Loucy (cell line): ENCODE measurements at regions not wholly inside any gene's neighbourhood (a gene's known extent, or its start where the extent isn't known, plus 50 kb on each side); places are given as distances from the start of the nearest gene placed in this dataset.

Experiments
- H2AFZ ChIP-seq: fragments of 200-600 bp; sonication (generic); 2 replicates; pipeline ENCODE4 v1.6.0; 2016; ENCODE audit warnings: antibody characterized with exemption, mild to moderate bottlenecking, low read length, moderate library complexity
- H3F3A ChIP-seq: fragments of 200-600 bp; 2 replicates; pipeline ENCODE4 v1.6.0; 2016; ENCODE audit warnings: antibody characterized with exemption, low read depth, mild to moderate bottlenecking
- H3K27me3 ChIP-seq: fragments of 200-600 bp; sonication (generic); 2 replicates; pipeline ENCODE4 v1.6.1; 2014; ENCODE audit warnings: low read length, mild to moderate bottlenecking; ENCODE audit not compliant: insufficient read depth, poor library complexity, severe bottlenecking
- H3K36me3 ChIP-seq: fragments of 200-600 bp; sonication (generic); 2 replicates; pipeline ENCODE4 v1.6.1; 2016; ENCODE audit warnings: low read length; ENCODE audit not compliant: insufficient read depth
- H3K4me1 ChIP-seq: fragments of 200-600 bp; sonication (generic); 2 replicates; pipeline ENCODE4 v1.5.1; 2014; ENCODE audit warnings: low read length, mild to moderate bottlenecking; ENCODE audit not compliant: insufficient read depth, poor library complexity, severe bottlenecking
- H3K4me2 ChIP-seq: fragments of 200-600 bp; sonication (generic); 2 replicates; pipeline ENCODE4 v1.6.0; 2014; ENCODE audit warnings: antibody characterized with exemption, low read length, low read depth, mild to moderate bottlenecking; ENCODE audit not compliant: poor library complexity, severe bottlenecking
- H3K4me3 ChIP-seq: fragments of 200-600 bp; sonication (generic); 2 replicates; pipeline ENCODE4 v1.5.1; 2014; ENCODE audit warnings: low read length, mild to moderate bottlenecking, mixed read lengths; ENCODE audit not compliant: poor library complexity, severe bottlenecking
- H3K79me2 ChIP-seq: fragments of 200-600 bp; sonication (generic); 2 replicates; pipeline ENCODE4 v1.6.1; 2014; ENCODE audit warnings: low read length; ENCODE audit not compliant: insufficient read depth
- H3K9ac ChIP-seq: fragments of 200-600 bp; sonication (generic); 2 replicates; pipeline ENCODE4 v1.6.0; 2014; ENCODE audit warnings: mild to moderate bottlenecking, low read depth, low read length, moderate library complexity; ENCODE audit not compliant: poor library complexity, severe bottlenecking
- H3K9me2 ChIP-seq: fragments of 200-600 bp; sonication (generic); replicated peaks from 2 replicates; pipeline ENCODE4 v1.6.1; 2016; ENCODE audit warnings: low read depth, low read length, mixed read lengths
- H3K9me3 ChIP-seq: fragments of 200-600 bp; sonication (generic); 2 replicates; pipeline ENCODE4 v1.6.1; 2014; ENCODE audit warnings: mild to moderate bottlenecking, antibody characterized with exemption, low read length, low read depth; ENCODE audit not compliant: insufficient read depth
- H4K20me1 ChIP-seq: fragments of 200-600 bp; sonication (generic); 2 replicates; pipeline ENCODE4 v1.6.0; 2014; ENCODE audit warnings: antibody characterized with exemption, low read length, mild to moderate bottlenecking; ENCODE audit not compliant: insufficient read depth, poor library complexity, severe bottlenecking
- CTCF ChIP-seq: fragments of 200-600 bp; sonication (generic); conservative IDR thresholded peaks from 2 replicates; pipeline ENCODE4 v1.5.1; 2014; ENCODE audit warnings: mild to moderate bottlenecking, antibody characterized with exemption, low read length
- EZH2phosphoT487 ChIP-seq: fragments of 200-600 bp; IDR thresholded peaks from 2 replicates; pipeline ENCODE4 v1.6.1; 2018; ENCODE audit warnings: antibody characterized with exemption, mild to moderate bottlenecking, moderate library complexity, borderline replicate concordance

GRCh38 chr11:42066113-42066512, 606.7 kb upstream of the LRRC4C start:
- no peaks in the 10 kb centered on the region for H3K36me3 ChIP-seq
- TF ChIP-seq CTCF (no peak), EZH2phosphoT487 (no peak)
- H3K4me2 ChIP-seq: no peak overlapping the region
- no peaks in the 10 kb centered on the region for H4K20me1 ChIP-seq
- no peak overlapping the region for H3K4me3 ChIP-seq
- no peaks in the 10 kb centered on the region for H3K9me3 ChIP-seq
- no peak overlapping the region for H3K9ac ChIP-seq
- H3K79me2 ChIP-seq: no peaks in the 10 kb centered on the region
- H3K27me3 ChIP-seq: no peaks in the 10 kb centered on the region
- no peaks in the 10 kb centered on the region for H3K9me2 ChIP-seq
- H2AFZ ChIP-seq: no peak overlapping the region
- no peaks in the 10 kb centered on the region for H3K4me1 ChIP-seq
- no peaks in the 10 kb centered on the region for H3F3A ChIP-seq

GRCh38 chr11:42074306-42074705, 614.9 kb upstream of the LRRC4C start:
- H3K9ac ChIP-seq: no peak overlapping the region
- H3K79me2 ChIP-seq: no peaks in the 10 kb centered on the region
- no peak overlapping the region for H3K4me2 ChIP-seq
- no peaks in the 10 kb centered on the region for H3K36me3 ChIP-seq
- no peaks in the 10 kb centered on the region for H3K9me2 ChIP-seq
- H2AFZ ChIP-seq: no peak overlapping the region
- H3K9me3 ChIP-seq: no peaks in the 10 kb centered on the region
- H4K20me1 ChIP-seq: no peaks in the 10 kb centered on the region
- H3K4me3 ChIP-seq: no peak overlapping the region
- H3K27me3 ChIP-seq: no peaks in the 10 kb centered on the region
- TF ChIP-seq CTCF (no peak), EZH2phosphoT487 (no peak)
- H3K4me1 ChIP-seq: no peaks in the 10 kb centered on the region
- H3F3A ChIP-seq: no peaks in the 10 kb centered on the region

- no peaks in the 10 kb centered on the region for H3K36me3 ChIP-seq
- H3K79me2 ChIP-seq: no peaks in the 10 kb centered on the region
- H3K9me2 ChIP-seq: no peaks in the 10 kb centered on the region
- no peak overlapping the region for H2AFZ ChIP-seq
- H3K27me3 ChIP-seq: no peaks in the 10 kb centered on the region
- no peak overlapping the region for H3K4me3 ChIP-seq
- no peaks in the 10 kb centered on the region for H3K4me1 ChIP-seq
- H4K20me1 ChIP-seq: no peaks in the 10 kb centered on the region
- H3K9me3 ChIP-seq: no peaks in the 10 kb centered on the region
- H3F3A ChIP-seq: no peaks in the 10 kb centered on the region
- H3K4me2 ChIP-seq: no peak overlapping the region
- TF ChIP-seq CTCF (no peak), EZH2phosphoT487 (no peak)
- no peak overlapping the region for H3K9ac ChIP-seq
Observed at GRCh38 chr11:42075180-42075579, 615.7 kb upstream of the LRRC4C start.
